ENCODE measurements at regions not wholly inside any gene's neighbourhood (a gene's known extent, or its start where the extent isn't known, plus 50 kb on each side); places are given as distances from the start of the nearest gene placed in this dataset.

DNA sequence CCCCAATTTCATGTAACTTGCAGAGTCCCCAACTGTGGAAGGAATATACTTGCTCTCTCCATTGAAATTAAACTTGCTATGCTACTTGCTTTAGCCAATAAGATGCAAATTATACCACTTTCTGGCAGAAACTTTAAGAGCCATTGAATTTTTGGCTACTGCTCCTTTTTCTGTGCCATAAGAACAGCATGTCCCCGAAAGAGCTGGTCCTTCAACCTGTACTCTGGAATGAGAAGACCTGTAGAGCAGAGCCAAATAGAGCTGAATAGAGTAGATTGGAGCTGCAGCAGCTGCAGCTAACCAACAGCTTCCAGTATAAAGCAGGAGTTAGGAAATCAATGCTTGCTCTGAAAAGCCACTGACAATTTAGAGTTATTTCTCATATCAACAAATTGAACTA lies 472.3 kb upstream of the B3GALT2 start:
- Histone ChIP-seq H3K9ac (ENCODE audit: low read length in 3 of 3) (no peak overlapping the region), H3K4me1 (ENCODE audit: control insufficient read depth in 2 of 3, insufficient read depth in 2 of 3, low read depth in 1 of 3, low read length in 3 of 3) (no peaks in the 10 kb centered on the region), H3K4me3 (ENCODE audit: low read length in 3 of 3) (no peak overlapping the region), H3K27me3 (ENCODE audit: control insufficient read depth, insufficient read depth, low read length) (no peaks in the 10 kb centered on the region), H3K9me3 (ENCODE audit: control insufficient read depth in 2 of 3, insufficient read depth in 1 of 3, low read length in 3 of 3) (peaks cover 0 to 9% (median 0%) of the 10 kb centered on the region in 3 donors), H3K27ac (ENCODE audit: low read depth in 2 of 2, low read length in 2 of 2) (no peak overlapping the region), H3K36me3 (ENCODE audit: control insufficient read depth in 2 of 3, insufficient read depth in 3 of 3, low read length in 3 of 3) (no peaks in the 10 kb centered on the region)
- FAIRE-seq (no peak), DNase-seq (no peak)
- intact Hi-C loops (cut with DNase I): no loop called here
- TF ChIP-seq, protein P1, sequence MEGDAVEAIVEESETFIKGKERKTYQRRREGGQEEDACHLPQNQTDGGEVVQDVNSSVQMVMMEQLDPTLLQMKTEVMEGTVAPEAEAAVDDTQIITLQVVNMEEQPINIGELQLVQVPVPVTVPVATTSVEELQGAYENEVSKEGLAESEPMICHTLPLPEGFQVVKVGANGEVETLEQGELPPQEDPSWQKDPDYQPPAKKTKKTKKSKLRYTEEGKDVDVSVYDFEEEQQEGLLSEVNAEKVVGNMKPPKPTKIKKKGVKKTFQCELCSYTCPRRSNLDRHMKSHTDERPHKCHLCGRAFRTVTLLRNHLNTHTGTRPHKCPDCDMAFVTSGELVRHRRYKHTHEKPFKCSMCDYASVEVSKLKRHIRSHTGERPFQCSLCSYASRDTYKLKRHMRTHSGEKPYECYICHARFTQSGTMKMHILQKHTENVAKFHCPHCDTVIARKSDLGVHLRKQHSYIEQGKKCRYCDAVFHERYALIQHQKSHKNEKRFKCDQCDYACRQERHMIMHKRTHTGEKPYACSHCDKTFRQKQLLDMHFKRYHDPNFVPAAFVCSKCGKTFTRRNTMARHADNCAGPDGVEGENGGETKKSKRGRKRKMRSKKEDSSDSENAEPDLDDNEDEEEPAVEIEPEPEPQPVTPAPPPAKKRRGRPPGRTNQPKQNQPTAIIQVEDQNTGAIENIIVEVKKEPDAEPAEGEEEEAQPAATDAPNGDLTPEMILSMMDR (IDR thresholded peaks at IDR 0.05; ENCODE audit: borderline replicate concordance, extremely low read depth, insufficient read depth): no peak

DNA sequence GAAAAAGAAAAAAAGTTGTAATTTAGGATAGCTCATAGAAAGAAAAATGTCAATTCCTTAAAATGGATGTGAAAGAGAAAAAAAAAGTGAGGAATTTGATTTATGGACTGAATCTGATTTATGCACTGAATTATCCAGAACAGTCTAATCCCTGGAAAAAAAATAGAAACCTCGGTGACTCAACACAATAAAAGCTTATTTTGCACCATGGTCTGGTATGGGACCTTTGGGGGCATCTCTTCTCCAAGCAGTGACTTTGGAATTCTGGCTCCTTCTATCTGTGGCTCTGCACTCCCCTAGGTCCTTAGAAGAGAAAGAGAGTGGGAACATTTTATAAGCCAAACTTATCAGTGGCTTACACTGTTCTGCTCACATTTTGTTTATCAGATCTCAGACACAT lies 471.7 kb upstream of the B3GALT2 start:
- DNase-seq: no peak
- Histone ChIP-seq H3K4me1 (ENCODE audit: control insufficient read depth in 2 of 3, insufficient read depth in 2 of 3, low read depth in 1 of 3, low read length in 3 of 3) (no peaks in the 10 kb centered on the region), H3K4me3 (ENCODE audit: low read length in 3 of 3) (no peak overlapping the region), H3K9me3 (ENCODE audit: control insufficient read depth in 2 of 3, insufficient read depth in 1 of 3, low read length in 3 of 3) (peaks cover 0 to 9% (median 0%) of the 10 kb centered on the region in 3 donors), H3K27ac (ENCODE audit: low read depth in 2 of 2, low read length in 2 of 2) (no peak overlapping the region), H3K27me3 (ENCODE audit: control insufficient read depth, insufficient read depth, low read length) (no peaks in the 10 kb centered on the region), H3K9ac (ENCODE audit: low read length in 3 of 3) (no peak overlapping the region), H3K36me3 (ENCODE audit: control insufficient read depth in 2 of 3, insufficient read depth in 3 of 3, low read length in 3 of 3) (no peaks in the 10 kb centered on the region)
- intact Hi-C loops (cut with DNase I): no loop called here
- TF ChIP-seq, protein P1 (IDR thresholded peaks at IDR 0.05; ENCODE audit: borderline replicate concordance, extremely low read depth, insufficient read depth): no peak
- no peak for FAIRE-seq

DNA sequence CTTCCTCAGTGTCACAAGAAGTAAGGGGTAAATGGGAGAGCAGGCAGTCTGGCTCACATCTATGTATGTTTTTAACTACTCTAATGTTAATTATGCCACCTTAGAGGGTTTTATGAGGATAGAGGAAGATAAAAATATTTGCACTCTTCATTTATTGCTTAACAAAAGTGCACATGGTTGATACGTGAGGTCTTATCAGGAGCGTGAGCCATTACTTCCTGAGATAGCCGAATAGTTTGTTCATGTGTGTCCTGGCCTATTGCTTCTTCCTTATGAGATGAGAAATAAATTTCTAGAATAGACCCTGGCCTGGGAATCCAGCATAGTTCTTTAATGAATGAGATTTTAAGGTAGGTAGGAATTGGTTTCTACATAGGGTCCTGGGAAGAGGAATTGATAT lies 471.1 kb upstream of the B3GALT2 start:
- Histone ChIP-seq H3K27me3 (ENCODE audit: control insufficient read depth, insufficient read depth, low read length) (no peaks in the 10 kb centered on the region), H3K4me1 (ENCODE audit: control insufficient read depth in 2 of 3, insufficient read depth in 2 of 3, low read depth in 1 of 3, low read length in 3 of 3) (no peaks in the 10 kb centered on the region), H3K36me3 (ENCODE audit: control insufficient read depth in 2 of 3, insufficient read depth in 3 of 3, low read length in 3 of 3) (no peaks in the 10 kb centered on the region), H3K4me3 (ENCODE audit: low read length in 3 of 3) (no peak overlapping the region), H3K27ac (ENCODE audit: low read depth in 2 of 2, low read length in 2 of 2) (no peak overlapping the region), H3K9ac (ENCODE audit: low read length in 3 of 3) (no peak overlapping the region), H3K9me3 (ENCODE audit: control insufficient read depth in 2 of 3, insufficient read depth in 1 of 3, low read length in 3 of 3) (peaks cover 0 to 9% (median 0%) of the 10 kb centered on the region in 3 donors)
- DNase-seq (no peak), FAIRE-seq (no peak)
- intact Hi-C loops (cut with DNase I): no loop called here
- TF ChIP-seq, protein P1 (IDR thresholded peaks at IDR 0.05; ENCODE audit: borderline replicate concordance, extremely low read depth, insufficient read depth): no peak

DNA sequence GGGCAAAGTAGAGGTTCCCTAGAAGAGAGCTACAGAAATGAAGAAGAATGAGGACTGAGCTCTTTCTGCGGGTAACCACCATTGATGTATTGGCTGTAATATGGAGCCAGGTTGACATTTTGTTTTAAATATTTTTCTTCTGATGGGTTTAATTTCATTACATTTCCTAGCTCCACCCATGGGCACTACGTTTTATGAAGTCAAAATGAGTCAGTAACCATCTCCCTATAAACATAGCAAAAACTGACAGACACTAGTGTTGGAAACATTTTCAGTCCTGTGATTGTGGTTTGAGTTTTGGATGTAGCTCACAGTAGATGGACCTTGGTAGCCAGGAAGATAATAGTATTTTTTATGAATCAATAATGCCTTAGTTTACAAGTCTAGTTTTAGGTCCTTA lies 470.4 kb upstream of the B3GALT2 start:
- FAIRE-seq (no peak), DNase-seq (no peak)
- no peaks in the 10 kb centered on the region for H3K36me3 ChIP-seq (ENCODE audit: control insufficient read depth in 2 of 3, insufficient read depth in 3 of 3, low read length in 3 of 3)
- no peaks in the 10 kb centered on the region for H3K4me1 ChIP-seq (ENCODE audit: control insufficient read depth in 2 of 3, insufficient read depth in 2 of 3, low read depth in 1 of 3, low read length in 3 of 3)
- no peak overlapping the region for H3K27ac ChIP-seq (ENCODE audit: low read depth in 2 of 2, low read length in 2 of 2)
- H3K9ac ChIP-seq (ENCODE audit: low read length in 3 of 3): no peak overlapping the region
- TF ChIP-seq, protein P1 (IDR thresholded peaks at IDR 0.05; ENCODE audit: borderline replicate concordance, extremely low read depth, insufficient read depth): no peak
- no peak overlapping the region for H3K4me3 ChIP-seq (ENCODE audit: low read length in 3 of 3)
- intact Hi-C loops (cut with DNase I): no loop called here
- H3K27me3 ChIP-seq (ENCODE audit: control insufficient read depth, insufficient read depth, low read length): no peaks in the 10 kb centered on the region
- peaks cover 0 to 9% (median 0%) of the 10 kb centered on the region in 3 donors for H3K9me3 ChIP-seq (ENCODE audit: control insufficient read depth in 2 of 3, insufficient read depth in 1 of 3, low read length in 3 of 3)

Data from kidney (tissue), 13 donors.